GM23248 (cell line): ENCODE measurements at regions not wholly inside any gene's neighbourhood (a gene's known extent, or its start where the extent isn't known, plus 50 kb on each side); places are given as distances from the start of the nearest gene placed in this dataset.

Experiments
- DNase-seq: peaks from one replicate; pipeline ENCODE4 v3.0.0-alpha.2; 2015
- H2AFZ ChIP-seq: fragments of 200-600 bp; sonication (generic); 2 replicates; pipeline ENCODE4 v1.6.1; 2016; ENCODE audit warnings: antibody characterized with exemption
- H3F3A ChIP-seq: fragments of 200-600 bp; sonication (generic); 2 replicates; pipeline ENCODE4 v1.6.1; 2016; ENCODE audit warnings: mild to moderate bottlenecking, antibody characterized with exemption, mixed run types; ENCODE audit not compliant: insufficient read depth
- H3K27ac ChIP-seq: fragments of 200-600 bp; sonication (generic); 2 replicates; pipeline ENCODE4 v1.5.1; 2016; ENCODE audit warnings: mild to moderate bottlenecking
- H3K27me3 ChIP-seq: fragments of 200-600 bp; sonication (generic); replicated peaks from 2 replicates; pipeline ENCODE4 v1.6.1; 2016; ENCODE audit warnings: mild to moderate bottlenecking; ENCODE audit not compliant: insufficient read depth
- H3K36me3 ChIP-seq: fragments of 200-600 bp; sonication (generic); 2 replicates; pipeline ENCODE4 v1.6.1; 2016; ENCODE audit warnings: low read depth, mild to moderate bottlenecking
- H3K4me1 ChIP-seq: fragments of 200-600 bp; sonication (generic); 2 replicates; pipeline ENCODE4 v1.6.1; 2016; ENCODE audit warnings: mild to moderate bottlenecking; ENCODE audit not compliant: insufficient read depth
- H3K4me2 ChIP-seq: fragments of 200-600 bp; sonication (generic); one replicate; pipeline ENCODE4 v1.6.1; 2016; ENCODE audit warnings: mild to moderate bottlenecking; ENCODE audit not compliant: unreplicated experiment
- H3K4me3 ChIP-seq: fragments of 200-600 bp; sonication (generic); 2 replicates; pipeline ENCODE4 v1.5.1; 2016; ENCODE audit warnings: mild to moderate bottlenecking
- H3K79me2 ChIP-seq: fragments of 200-600 bp; sonication (generic); 2 replicates; pipeline ENCODE4 v1.6.1; 2016; ENCODE audit warnings: mild to moderate bottlenecking; ENCODE audit not compliant: insufficient read depth
- H3K9ac ChIP-seq: fragments of 200-600 bp; sonication (generic); 2 replicates; pipeline ENCODE4 v1.6.1; 2016; ENCODE audit warnings: mild to moderate bottlenecking
- H3K9me2 ChIP-seq: fragments of 200-600 bp; sonication (generic); 2 replicates; pipeline ENCODE4 v1.6.1; 2016; ENCODE audit warnings: mixed run types, mild to moderate bottlenecking, moderate library complexity; ENCODE audit not compliant: insufficient read depth
- H3K9me3 ChIP-seq: fragments of 200-600 bp; sonication (generic); one replicate; pipeline ENCODE4 v1.6.1; 2017; ENCODE audit warnings: low read depth
- H4K20me1 ChIP-seq: fragments of 200-600 bp; sonication (generic); 2 replicates; pipeline ENCODE4 v1.6.0; 2016; ENCODE audit not compliant: insufficient read depth
- EZH2 ChIP-seq: fragments of 200-600 bp; sonication (generic); IDR thresholded peaks from 2 replicates; pipeline ENCODE4 v1.6.1; 2018; ENCODE audit warnings: antibody characterized with exemption, mild to moderate bottlenecking; ENCODE audit not compliant: insufficient read depth, poor library complexity, severe bottlenecking
- EZH2phosphoT487 ChIP-seq: fragments of 200-600 bp; sonication (generic); IDR thresholded peaks from 2 replicates; pipeline ENCODE4 v1.6.1; 2018; ENCODE audit warnings: antibody characterized with exemption, moderate library complexity, mild to moderate bottlenecking, low read depth; ENCODE audit not compliant: insufficient read depth
- WGBS, 2 experiments: methylation state at CpG; one replicate each; pipeline ENCODE4 v1.1.6; 2015 to 2017; ENCODE audit warnings: low lambda C conversion rate in 2 of 2, low coverage in 1 of 2; ENCODE audit errors: missing lambda C conversion rate in 2 of 2; 5-methylcytosine and 5-hydroxymethylcytosine counted together
- in situ Hi-C: fragments of 300-500 bp; cut with MboI; formaldehyde crosslinking; loops from 2 replicates; pipeline ENCODE4 v1.15.0; 2020

DNA sequence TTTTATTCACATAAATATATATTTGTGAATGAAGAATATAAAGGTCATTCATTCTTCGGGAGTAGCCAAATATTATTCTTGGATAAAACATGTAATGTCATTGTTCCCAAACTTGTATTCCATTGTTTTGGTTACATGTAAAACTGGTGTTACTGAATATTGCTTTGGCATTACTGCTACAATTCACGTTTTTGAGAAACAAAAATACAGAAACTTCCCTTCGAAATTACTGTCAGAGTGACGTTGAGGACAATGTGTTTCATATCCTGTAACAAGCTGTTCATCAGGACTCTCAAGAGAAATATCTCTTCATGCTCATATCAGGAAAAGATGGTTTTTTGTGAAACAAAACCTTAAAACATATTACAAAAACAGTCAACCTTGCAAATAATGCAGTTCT is 258.9 kb upstream of the DDX53 start:
- WGBS, 2 experiments: 63 to 70% methylated on average over 4 of the region's 4 CpGs
- no peak overlapping the region for H3K4me3 ChIP-seq
- no peaks in the 10 kb centered on the region; the same call in 1 of the 2 replicates for H3F3A ChIP-seq
- no peaks in the 10 kb centered on the region for H4K20me1 ChIP-seq
- in situ Hi-C loops: no loop called here
- no peak for DNase-seq
- no peak for TF ChIP-seq EZH2
- TF ChIP-seq EZH2phosphoT487: no peak
- no peaks in the 10 kb centered on the region for H3K79me2 ChIP-seq
- H3K36me3 ChIP-seq: no peaks in the 10 kb centered on the region
- no peaks in the 10 kb centered on the region for H3K9me3 ChIP-seq
- no peak overlapping the region for H2AFZ ChIP-seq
- no peak overlapping the region for H3K27ac ChIP-seq
- H3K27me3 ChIP-seq: no peaks in the 10 kb centered on the region
- peaks cover 22% of the 10 kb centered on the region for H3K4me1 ChIP-seq
- no peak overlapping the region for H3K4me2 ChIP-seq
- no peak overlapping the region for H3K9ac ChIP-seq
- no peaks in the 10 kb centered on the region for H3K9me2 ChIP-seq

DNA sequence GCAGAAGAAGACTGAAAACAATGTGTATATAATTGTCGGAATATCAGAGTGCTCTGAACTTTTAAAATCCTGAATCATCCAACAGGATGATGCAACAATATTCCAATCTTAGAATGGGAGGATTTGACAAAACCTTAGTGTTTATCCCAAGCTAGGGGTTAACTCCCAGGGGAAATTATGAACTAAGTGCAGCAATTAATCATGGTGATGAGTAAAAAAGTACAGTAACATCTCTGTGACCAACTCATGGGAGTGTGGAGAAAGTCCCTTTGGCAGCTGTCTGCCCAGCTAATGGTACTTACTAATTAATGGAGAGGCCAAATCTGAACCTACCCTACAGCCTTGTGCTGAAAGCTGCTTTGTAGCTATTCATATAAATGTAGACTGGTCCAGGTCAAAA is 257.6 kb upstream of the DDX53 start:
- TF ChIP-seq EZH2phosphoT487 (no peak), EZH2 (no peak)
- H4K20me1 ChIP-seq: no peaks in the 10 kb centered on the region
- peak overlapping the region; percentile 30 for H3K9ac ChIP-seq
- peak overlapping the region; percentile 31 for H3K4me2 ChIP-seq
- H3K27ac ChIP-seq: peak overlapping the region; percentile 83
- 0 out of 2 replicates have a peak overlapping the region, but pooled peaks have one; percentile 56 for H2AFZ ChIP-seq
- H3K79me2 ChIP-seq: no peaks in the 10 kb centered on the region
- H3K4me1 ChIP-seq: peaks cover 22% of the 10 kb centered on the region
- peak; percentile 80 for DNase-seq
- H3K27me3 ChIP-seq: no peaks in the 10 kb centered on the region
- H3K9me3 ChIP-seq: no peaks in the 10 kb centered on the region
- H3F3A ChIP-seq: no peaks in the 10 kb centered on the region; the same call in 1 of the 2 replicates
- 0% methylated on average over 1 of the region's 1 CpG for WGBS, 2 experiments
- no peak overlapping the region for H3K4me3 ChIP-seq
- in situ Hi-C loops: no loop called here
- H3K36me3 ChIP-seq: no peaks in the 10 kb centered on the region
- no peaks in the 10 kb centered on the region for H3K9me2 ChIP-seq

DNA sequence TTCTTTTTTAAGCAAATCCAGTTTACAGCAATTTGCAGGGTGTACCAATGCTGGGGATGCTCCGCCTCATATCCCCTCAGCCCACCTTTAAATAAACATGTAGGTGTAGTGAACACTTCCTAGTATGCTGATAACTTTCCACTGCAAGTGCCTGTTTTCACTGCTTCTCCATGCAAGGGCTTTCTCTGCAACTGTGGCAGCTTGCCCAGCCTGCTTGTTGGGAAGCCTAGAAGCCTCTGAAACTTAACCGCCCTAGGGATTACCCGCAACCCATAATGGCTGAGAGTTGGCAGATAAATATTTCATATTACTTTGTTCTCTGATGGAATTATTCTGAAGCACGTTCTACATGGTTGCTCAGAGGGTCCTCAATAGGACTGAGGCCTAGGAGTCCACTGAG is 253.7 kb upstream of the DDX53 start:
- Histone ChIP-seq H3K27ac (no peak overlapping the region), H2AFZ (no peak overlapping the region), H3K9ac (no peak overlapping the region), H3K9me3 (no peaks in the 10 kb centered on the region), H3K36me3 (no peaks in the 10 kb centered on the region), H3F3A (no peaks in the 10 kb centered on the region), H3K4me1 (peaks cover 14% of the 10 kb centered on the region), H3K9me2 (no peaks in the 10 kb centered on the region), H3K4me2 (no peak overlapping the region), H3K27me3 (no peaks in the 10 kb centered on the region), H3K4me3 (no peak overlapping the region), H4K20me1 (no peaks in the 10 kb centered on the region), H3K79me2 (no peaks in the 10 kb centered on the region)
- DNase-seq: no peak
- no peak for TF ChIP-seq EZH2phosphoT487
- TF ChIP-seq EZH2: no peak
- in situ Hi-C loops: no loop called here
- WGBS, 2 experiments: 89 to 100% methylated on average over 3 to 4 of the region's 4 CpGs

DNA sequence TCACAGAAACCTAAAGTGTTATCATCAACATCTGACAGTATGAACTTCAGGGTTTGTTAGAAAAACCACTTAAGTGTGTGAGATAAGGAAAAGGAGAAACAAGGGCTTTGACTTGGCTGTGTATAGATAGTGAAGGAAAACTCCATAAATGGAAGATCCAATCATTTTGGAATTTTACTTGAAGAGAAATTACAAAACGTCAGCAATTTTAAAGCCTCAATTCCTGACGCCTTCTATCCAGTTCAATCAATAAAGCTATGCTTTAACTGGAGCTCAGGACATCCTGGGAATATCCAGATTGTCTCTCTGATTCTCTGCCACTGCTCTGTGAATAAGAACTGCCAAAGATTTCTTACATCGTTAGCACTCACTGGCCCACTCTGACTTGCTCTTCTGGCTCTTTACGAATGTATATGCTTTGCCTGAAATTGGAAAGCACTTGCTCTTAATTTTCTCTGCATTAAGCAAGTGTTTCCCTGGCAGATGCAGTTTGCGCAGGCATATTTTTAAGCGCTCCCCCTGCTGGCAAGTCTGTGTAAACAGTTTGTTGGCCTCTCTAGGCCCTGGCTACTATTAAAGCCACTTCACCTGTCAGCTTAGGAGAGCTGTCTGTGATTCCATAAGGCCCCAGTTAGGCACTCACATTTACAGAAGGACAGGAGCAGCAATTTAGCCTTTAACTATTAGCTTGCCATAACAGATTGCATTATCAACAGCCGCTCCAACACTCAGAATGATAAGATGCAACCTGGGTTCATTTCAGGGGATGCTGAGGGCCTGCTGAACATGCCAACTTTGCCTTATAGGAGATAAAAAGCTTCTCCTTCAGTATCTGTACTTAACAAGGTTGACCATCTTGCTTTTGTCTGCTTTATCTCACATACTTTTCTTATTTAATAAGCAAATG is 251.4 kb upstream of the DDX53 start:
- TF ChIP-seq EZH2phosphoT487 (no peak), EZH2 (no peak)
- WGBS, 2 experiments: 18 to 25% methylated on average over 6 of the region's 7 CpGs

More for the DNA sequence above, 251.4 kb upstream of the DDX53 start:
- Histone ChIP-seq H3K27me3 (no peaks in the 10 kb centered on the region), H3K36me3 (no peaks in the 10 kb centered on the region), H3K4me2 (no peak overlapping the region), H3K4me1 (no peaks in the 10 kb centered on the region), H3K9me3 (no peaks in the 10 kb centered on the region), H3F3A (no peaks in the 10 kb centered on the region), H3K79me2 (no peaks in the 10 kb centered on the region), H3K9ac (no peak overlapping the region), H3K9me2 (no peaks in the 10 kb centered on the region), H2AFZ (no peak overlapping the region), H4K20me1 (no peaks in the 10 kb centered on the region), H3K4me3 (no peak overlapping the region), H3K27ac (no peak overlapping the region)
- peak; percentile 55 for DNase-seq
- in situ Hi-C loops: no loop called here
